Ovary (tissue), 3 donors: ENCODE measurements at regions not wholly inside any gene's neighbourhood (a gene's known extent, or its start where the extent isn't known, plus 50 kb on each side); places are given as distances from the start of the nearest gene placed in this dataset.

ENCODE experiments used
- EP300 ChIP-seq: sonication (generic); formaldehyde crosslinking; IDR thresholded peaks from one replicate; pipeline ENCODE4 v1.6.1; 2017; ENCODE audit warnings: antibody characterized with exemption
- POLR2A ChIP-seq: fragments of 450-650 bp; IDR thresholded peaks from one replicate; pipeline ENCODE4 v1.6.1; 2017; ENCODE audit warnings: antibody characterized with exemption, mild to moderate bottlenecking, moderate library complexity
- TF ChIP-seq, protein P1 (sequence below), 3 donors: fragments of 450-650 bp in 2 of 3; fragments of 200-600 bp in 1 of 3; IDR thresholded peaks; one replicate each; pipeline versions ENCODE4 v1.5.1 to v1.8.0; 2016 to 2022; ENCODE audit warnings: antibody characterized with exemption in 3 of 3, mild to moderate bottlenecking in 1 of 3
- donor health status: DM: no; HTN: no; CAD: no.

GRCh38 chr7:27374958-27375841 is 132.6 kb downstream of the EVX1 start:
- TF ChIP-seq, protein P1, sequence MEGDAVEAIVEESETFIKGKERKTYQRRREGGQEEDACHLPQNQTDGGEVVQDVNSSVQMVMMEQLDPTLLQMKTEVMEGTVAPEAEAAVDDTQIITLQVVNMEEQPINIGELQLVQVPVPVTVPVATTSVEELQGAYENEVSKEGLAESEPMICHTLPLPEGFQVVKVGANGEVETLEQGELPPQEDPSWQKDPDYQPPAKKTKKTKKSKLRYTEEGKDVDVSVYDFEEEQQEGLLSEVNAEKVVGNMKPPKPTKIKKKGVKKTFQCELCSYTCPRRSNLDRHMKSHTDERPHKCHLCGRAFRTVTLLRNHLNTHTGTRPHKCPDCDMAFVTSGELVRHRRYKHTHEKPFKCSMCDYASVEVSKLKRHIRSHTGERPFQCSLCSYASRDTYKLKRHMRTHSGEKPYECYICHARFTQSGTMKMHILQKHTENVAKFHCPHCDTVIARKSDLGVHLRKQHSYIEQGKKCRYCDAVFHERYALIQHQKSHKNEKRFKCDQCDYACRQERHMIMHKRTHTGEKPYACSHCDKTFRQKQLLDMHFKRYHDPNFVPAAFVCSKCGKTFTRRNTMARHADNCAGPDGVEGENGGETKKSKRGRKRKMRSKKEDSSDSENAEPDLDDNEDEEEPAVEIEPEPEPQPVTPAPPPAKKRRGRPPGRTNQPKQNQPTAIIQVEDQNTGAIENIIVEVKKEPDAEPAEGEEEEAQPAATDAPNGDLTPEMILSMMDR (IDR thresholded peaks at IDR 0.05), result no peak
- TF ChIP-seq POLR2A, result no peak
- TF ChIP-seq EP300, result no peak
